ENCODE measurements at regions not wholly inside any gene's neighbourhood (a gene's known extent, or its start where the extent isn't known, plus 50 kb on each side); places are given as distances from the start of the nearest gene placed in this dataset.

GRCh38 chr11:127383026-127383425 lies 382.5 kb upstream of the KIRREL3 start:
- TF ChIP-seq EZH2phosphoT487 (IDR thresholded peaks at IDR 0.05; ENCODE audit: borderline replicate concordance), result no peak
- no peak for TF ChIP-seq CTCF (conservative IDR thresholded peaks at IDR 0.05; ENCODE audit: low read length)
- no peak overlapping the region for H2AFZ ChIP-seq (ENCODE audit: low read length)
- no peaks in the 10 kb centered on the region for H3K79me2 ChIP-seq (ENCODE audit: insufficient read depth, low read length)
- no peaks in the 10 kb centered on the region for H3K4me1 ChIP-seq (ENCODE audit: insufficient read depth, low read length, poor library complexity, severe bottlenecking)
- H3K9me2 ChIP-seq (replicated peaks; ENCODE audit: low read depth, low read length), result no peaks in the 10 kb centered on the region
- H3K9me3 ChIP-seq (ENCODE audit: insufficient read depth, low read depth, low read length), result no peaks in the 10 kb centered on the region
- H3K4me3 ChIP-seq (ENCODE audit: low read length, poor library complexity, severe bottlenecking), result no peak overlapping the region
- no peaks in the 10 kb centered on the region for H3F3A ChIP-seq (ENCODE audit: low read depth)
- no peaks in the 10 kb centered on the region for H4K20me1 ChIP-seq (ENCODE audit: insufficient read depth, low read length, poor library complexity, severe bottlenecking)
- H3K4me2 ChIP-seq (ENCODE audit: low read depth, low read length, poor library complexity, severe bottlenecking), result no peak overlapping the region
- H3K36me3 ChIP-seq (ENCODE audit: insufficient read depth, low read length), result no peaks in the 10 kb centered on the region
- H3K9ac ChIP-seq (ENCODE audit: low read depth, low read length, poor library complexity, severe bottlenecking), result no peak overlapping the region
- H3K27me3 ChIP-seq (ENCODE audit: insufficient read depth, low read length, poor library complexity, severe bottlenecking), result no peaks in the 10 kb centered on the region

- no peaks in the 10 kb centered on the region for H3K9me2 ChIP-seq (replicated peaks; ENCODE audit: low read depth, low read length)
- no peaks in the 10 kb centered on the region for H3K79me2 ChIP-seq (ENCODE audit: insufficient read depth, low read length)
- H3K4me3 ChIP-seq (ENCODE audit: low read length, poor library complexity, severe bottlenecking), result no peak overlapping the region
- no peaks in the 10 kb centered on the region for H4K20me1 ChIP-seq (ENCODE audit: insufficient read depth, low read length, poor library complexity, severe bottlenecking)
- no peak overlapping the region for H3K9ac ChIP-seq (ENCODE audit: low read depth, low read length, poor library complexity, severe bottlenecking)
- H3K4me1 ChIP-seq (ENCODE audit: insufficient read depth, low read length, poor library complexity, severe bottlenecking), result no peaks in the 10 kb centered on the region
- no peak overlapping the region for H2AFZ ChIP-seq (ENCODE audit: low read length)
- H3K9me3 ChIP-seq (ENCODE audit: insufficient read depth, low read depth, low read length), result no peaks in the 10 kb centered on the region
- H3K27me3 ChIP-seq (ENCODE audit: insufficient read depth, low read length, poor library complexity, severe bottlenecking), result no peaks in the 10 kb centered on the region
- no peaks in the 10 kb centered on the region for H3F3A ChIP-seq (ENCODE audit: low read depth)
- no peaks in the 10 kb centered on the region for H3K36me3 ChIP-seq (ENCODE audit: insufficient read depth, low read length)
- no peak overlapping the region for H3K4me2 ChIP-seq (ENCODE audit: low read depth, low read length, poor library complexity, severe bottlenecking)
- no peak for TF ChIP-seq EZH2phosphoT487 (IDR thresholded peaks at IDR 0.05; ENCODE audit: borderline replicate concordance)
- TF ChIP-seq CTCF (conservative IDR thresholded peaks at IDR 0.05; ENCODE audit: low read length), result no peak
Measured at GRCh38 chr11:127381247-127381646, 380.7 kb upstream of the KIRREL3 start.

- TF ChIP-seq CTCF (conservative IDR thresholded peaks at IDR 0.05; ENCODE audit: low read length) (no peak), EZH2phosphoT487 (IDR thresholded peaks at IDR 0.05; ENCODE audit: borderline replicate concordance) (no peak)
- Histone ChIP-seq H3K79me2 (ENCODE audit: insufficient read depth, low read length) (no peaks in the 10 kb centered on the region), H3K27me3 (ENCODE audit: insufficient read depth, low read length, poor library complexity, severe bottlenecking) (no peaks in the 10 kb centered on the region), H3K36me3 (ENCODE audit: insufficient read depth, low read length) (no peaks in the 10 kb centered on the region), H3K4me1 (ENCODE audit: insufficient read depth, low read length, poor library complexity, severe bottlenecking) (no peaks in the 10 kb centered on the region), H3K9me2 (replicated peaks; ENCODE audit: low read depth, low read length) (no peaks in the 10 kb centered on the region), H3F3A (ENCODE audit: low read depth) (no peaks in the 10 kb centered on the region), H3K4me2 (ENCODE audit: low read depth, low read length, poor library complexity, severe bottlenecking) (no peak overlapping the region), H4K20me1 (ENCODE audit: insufficient read depth, low read length, poor library complexity, severe bottlenecking) (no peaks in the 10 kb centered on the region), H3K9ac (ENCODE audit: low read depth, low read length, poor library complexity, severe bottlenecking) (no peak overlapping the region), H3K4me3 (ENCODE audit: low read length, poor library complexity, severe bottlenecking) (no peak overlapping the region), H3K9me3 (ENCODE audit: insufficient read depth, low read depth, low read length) (no peaks in the 10 kb centered on the region), H2AFZ (ENCODE audit: low read length) (no peak overlapping the region)
Measured at GRCh38 chr11:127379686-127380085, 379.1 kb upstream of the KIRREL3 start.
